Spleen (tissue), 7 donors: ENCODE measurements at regions not wholly inside any gene's neighbourhood (a gene's known extent, or its start where the extent isn't known, plus 50 kb on each side); places are given as distances from the start of the nearest gene placed in this dataset.

Experiments
- POLR2A ChIP-seq, 3 donors: fragments of 450-650 bp; IDR thresholded peaks; one replicate each; pipeline ENCODE4 v1.5.1; 2017; ENCODE audit warnings: antibody characterized with exemption in 3 of 3, mild to moderate bottlenecking in 1 of 3
- TF ChIP-seq, protein P1 (sequence below), 11 experiments: fragments of 200-600 bp in 7 of 11; fragments of 450-650 bp in 4 of 11; sonication (generic) in 4 of 11; IDR thresholded peaks in 8 of 11; conservative IDR thresholded peaks in 3 of 11; 1 replicate in 7 of 11; 2 replicates in 4 of 11; pipeline versions ENCODE4 v1.4.0 to v1.8.0; 2016 to 2021; ENCODE audit warnings: antibody characterized with exemption in 11 of 11, inconsistent platforms in 4 of 11, mild to moderate bottlenecking in 1 of 11
- donor health status: DM: no; HTN: no; CAD: no; lungs with moderate emphysema.
- donor health status: DM: no; HTN: no; CAD: no.
- donor health status: DM: no; HTN: no; CAD: no.

DNA sequence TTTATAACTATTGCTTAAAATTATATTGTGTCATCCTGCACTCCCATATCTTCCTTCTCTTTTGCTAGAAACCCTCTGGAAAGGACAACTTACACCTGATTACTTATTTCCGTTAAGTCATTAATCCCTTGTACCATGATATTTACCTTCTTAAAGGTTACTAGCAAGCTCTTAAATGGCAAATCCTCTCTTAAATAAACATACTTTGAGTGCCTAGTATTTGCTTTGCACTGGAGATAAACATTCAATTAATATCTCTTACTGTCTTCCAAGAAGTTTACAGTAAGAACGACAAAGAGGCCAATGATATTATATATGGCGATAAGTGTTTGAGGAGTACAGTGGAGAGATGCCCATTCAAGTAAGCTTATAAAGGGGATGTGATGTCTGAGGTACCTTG lies 278.3 kb downstream of the HGF start:
- no peak for TF ChIP-seq POLR2A (IDR thresholded peaks at IDR 0.05)
- TF ChIP-seq, protein P1, sequence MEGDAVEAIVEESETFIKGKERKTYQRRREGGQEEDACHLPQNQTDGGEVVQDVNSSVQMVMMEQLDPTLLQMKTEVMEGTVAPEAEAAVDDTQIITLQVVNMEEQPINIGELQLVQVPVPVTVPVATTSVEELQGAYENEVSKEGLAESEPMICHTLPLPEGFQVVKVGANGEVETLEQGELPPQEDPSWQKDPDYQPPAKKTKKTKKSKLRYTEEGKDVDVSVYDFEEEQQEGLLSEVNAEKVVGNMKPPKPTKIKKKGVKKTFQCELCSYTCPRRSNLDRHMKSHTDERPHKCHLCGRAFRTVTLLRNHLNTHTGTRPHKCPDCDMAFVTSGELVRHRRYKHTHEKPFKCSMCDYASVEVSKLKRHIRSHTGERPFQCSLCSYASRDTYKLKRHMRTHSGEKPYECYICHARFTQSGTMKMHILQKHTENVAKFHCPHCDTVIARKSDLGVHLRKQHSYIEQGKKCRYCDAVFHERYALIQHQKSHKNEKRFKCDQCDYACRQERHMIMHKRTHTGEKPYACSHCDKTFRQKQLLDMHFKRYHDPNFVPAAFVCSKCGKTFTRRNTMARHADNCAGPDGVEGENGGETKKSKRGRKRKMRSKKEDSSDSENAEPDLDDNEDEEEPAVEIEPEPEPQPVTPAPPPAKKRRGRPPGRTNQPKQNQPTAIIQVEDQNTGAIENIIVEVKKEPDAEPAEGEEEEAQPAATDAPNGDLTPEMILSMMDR (IDR thresholded peaks at IDR 0.05 in 8 of 11, conservative IDR thresholded peaks at IDR 0.05 in 3 of 11) = no peak
